ENCODE measurements at regions not wholly inside any gene's neighbourhood (a gene's known extent, or its start where the extent isn't known, plus 50 kb on each side); places are given as distances from the start of the nearest gene placed in this dataset.

GRCh38 chr19:31110336-31110735 lies 238.9 kb downstream of the TSHZ3 start:
- DNase-seq (ENCODE audit: low spot score in 2 of 2) = no peak
- Mint-ChIP-seq H3K36me3 (no peaks in the 10 kb centered on the region), H3K9me3 (no peaks in the 10 kb centered on the region), H3K27ac (peak overlapping the region in 1 of 2 donors; percentile 84)
- ATAC-seq = no peak

DNA sequence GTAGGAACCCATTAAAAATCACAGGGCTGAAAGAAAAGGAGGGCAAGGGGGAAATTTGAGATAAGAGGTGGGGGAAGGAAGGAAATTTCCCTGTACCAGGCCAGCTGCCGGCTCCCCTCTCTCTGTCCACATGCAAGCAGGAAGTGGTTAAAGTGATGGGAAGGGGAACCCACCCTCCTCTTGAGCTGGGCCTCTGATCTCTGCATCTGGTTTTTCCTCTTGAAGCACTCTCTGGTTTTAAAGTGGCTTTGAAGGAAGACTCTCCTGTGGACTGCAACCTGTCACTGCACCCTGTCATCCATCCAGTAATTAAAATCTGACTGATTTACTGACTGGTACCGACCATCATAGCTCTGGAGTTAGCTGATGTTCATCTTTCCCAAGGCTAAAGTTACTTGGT lies 239.6 kb downstream of the TSHZ3 start:
- Mint-ChIP-seq H3K27ac (peak overlapping the region in 1 of 2 donors; percentile 83), H3K9me3 (no peaks in the 10 kb centered on the region), H3K36me3 (no peaks in the 10 kb centered on the region)
- DNase-seq (ENCODE audit: low spot score in 2 of 2) (no peak), ATAC-seq (peak in 1 of 2 donors; percentile 48)

DNA sequence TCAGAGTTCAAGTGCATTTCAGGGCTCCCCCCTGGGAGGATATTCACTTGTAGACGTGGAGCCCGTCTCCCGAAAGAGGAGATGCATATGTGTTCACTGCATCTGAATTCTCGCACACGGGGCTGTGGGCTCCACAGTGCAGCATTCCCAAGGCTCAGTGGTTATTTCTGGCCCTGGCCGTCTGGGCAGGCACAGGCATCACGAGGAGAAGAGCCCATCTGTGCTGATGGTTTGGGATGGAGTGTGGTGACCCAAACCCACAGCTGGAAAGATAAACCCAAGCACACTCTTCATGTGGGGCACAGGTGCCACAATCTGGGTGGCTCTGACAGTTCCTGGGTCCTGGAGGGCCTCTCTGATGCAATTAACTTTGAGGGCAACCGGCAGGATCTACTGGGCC lies 242.1 kb downstream of the TSHZ3 start:
- no peak for ATAC-seq
- Mint-ChIP-seq H3K9me3 (no peaks in the 10 kb centered on the region), H3K27ac (no peak overlapping the region), H3K36me3 (no peaks in the 10 kb centered on the region)
- DNase-seq (ENCODE audit: low spot score in 2 of 2) = no peak

- DNase-seq (ENCODE audit: low spot score in 2 of 2) (no peak), ATAC-seq (no peak)
- Mint-ChIP-seq H3K27ac (no peak overlapping the region), H3K36me3 (no peaks in the 10 kb centered on the region), H3K9me3 (no peaks in the 10 kb centered on the region)
These were observed 243.5 kb downstream of the TSHZ3 start for GRCh38 chr19:31105761-31106160.

DNA sequence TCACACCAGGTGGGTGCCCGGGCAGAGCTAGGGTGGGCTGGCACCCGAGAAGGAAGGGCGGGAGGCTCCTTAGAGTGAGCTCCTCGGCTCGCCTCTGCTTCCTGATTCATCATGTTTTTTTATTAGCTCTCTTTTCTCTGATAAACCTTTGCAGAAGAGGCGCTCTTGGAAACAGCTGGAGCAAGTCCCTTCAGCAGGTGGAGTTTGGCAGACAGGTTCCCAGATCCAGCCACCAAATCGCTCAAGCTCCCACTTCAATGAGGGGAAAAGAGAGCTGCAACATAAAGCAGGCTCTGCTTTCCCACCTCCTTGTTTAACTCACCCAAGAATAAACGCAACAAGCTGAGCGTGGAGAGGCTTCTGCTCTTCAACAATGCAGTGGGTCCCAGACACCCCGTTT lies 244.8 kb downstream of the TSHZ3 start:
- no peaks in the 10 kb centered on the region for H3K36me3 Mint-ChIP-seq
- DNase-seq (ENCODE audit: low spot score in 2 of 2) = no peak
- ATAC-seq = no peak
- H3K27ac Mint-ChIP-seq = no peak overlapping the region
- H3K9me3 Mint-ChIP-seq = no peaks in the 10 kb centered on the region

DNA sequence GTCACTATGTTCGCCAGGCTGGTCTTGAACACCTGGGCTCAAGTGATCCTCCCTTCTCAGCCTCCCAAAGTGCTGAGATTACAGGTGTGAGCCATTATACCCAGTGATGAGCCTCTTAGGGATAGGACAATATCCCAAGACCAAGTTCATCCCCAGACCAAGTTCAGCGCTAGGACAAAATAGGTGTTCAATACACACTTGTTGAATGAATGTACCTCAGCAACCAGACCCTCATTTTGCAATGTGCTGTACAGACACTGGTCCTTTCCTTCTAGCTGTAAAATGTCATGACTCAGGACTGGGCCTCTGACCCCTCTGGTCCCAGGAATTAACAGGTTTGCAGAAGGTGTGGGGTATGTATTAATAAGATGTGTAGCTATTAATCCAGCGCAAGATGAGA lies 246.0 kb downstream of the TSHZ3 start:
- DNase-seq (ENCODE audit: low spot score in 2 of 2) (no peak), ATAC-seq (no peak)
- Mint-ChIP-seq H3K27ac (no peak overlapping the region), H3K9me3 (no peaks in the 10 kb centered on the region), H3K36me3 (no peaks in the 10 kb centered on the region)

DNA sequence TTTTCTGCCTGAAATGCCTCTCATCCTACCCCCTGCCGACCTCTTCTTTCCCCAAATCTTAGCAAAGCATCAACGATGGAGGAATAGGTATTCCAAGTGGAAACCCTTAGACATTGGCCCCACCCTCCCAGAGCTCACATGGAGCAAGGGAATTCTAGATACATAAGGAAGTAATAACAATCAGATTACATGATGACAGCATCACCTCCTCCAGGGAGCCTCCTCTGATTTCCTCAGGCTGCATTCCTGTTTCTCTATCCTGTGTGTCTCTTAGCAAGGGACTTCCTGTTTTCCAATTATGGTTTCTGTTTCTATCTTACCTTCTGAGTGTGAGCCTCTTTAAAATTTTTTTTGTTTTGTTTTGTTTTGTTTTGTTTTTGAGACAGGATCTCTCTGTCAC lies 246.6 kb downstream of the TSHZ3 start:
- H3K9me3 Mint-ChIP-seq = no peaks in the 10 kb centered on the region
- H3K27ac Mint-ChIP-seq = no peak overlapping the region
- ATAC-seq = no peak
- no peaks in the 10 kb centered on the region for H3K36me3 Mint-ChIP-seq
- no peak for DNase-seq (ENCODE audit: low spot score in 2 of 2)

- ATAC-seq (no peak), DNase-seq (ENCODE audit: low spot score in 2 of 2) (no peak)
- no peaks in the 10 kb centered on the region for H3K36me3 Mint-ChIP-seq
- no peaks in the 10 kb centered on the region for H3K9me3 Mint-ChIP-seq
- no peak overlapping the region for H3K27ac Mint-ChIP-seq
These were observed 248.3 kb downstream of the TSHZ3 start for GRCh38 chr19:31100981-31101380.

DNA sequence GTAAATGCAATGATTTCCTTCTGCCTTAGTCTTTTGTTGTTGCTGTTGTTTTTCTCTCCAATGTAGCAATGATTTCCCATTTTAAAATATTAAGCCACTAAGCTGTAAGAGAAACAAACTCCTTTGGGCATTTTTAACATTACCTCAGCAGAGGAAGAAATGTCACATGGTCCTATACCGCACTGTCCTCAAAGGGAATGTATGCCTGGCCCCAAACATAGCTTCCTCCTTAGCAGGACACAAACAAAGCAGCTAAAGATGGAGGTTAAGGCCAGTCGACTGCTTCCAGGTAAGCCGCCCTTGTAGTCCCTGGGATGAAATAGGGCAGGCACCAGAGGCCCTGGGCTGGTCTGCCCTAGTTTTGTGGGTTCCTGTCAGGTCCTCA lies 249.0 kb downstream of the TSHZ3 start:
- DNase-seq (ENCODE audit: low spot score in 2 of 2) (no peak), ATAC-seq (no peak)
- no peak overlapping the region for H3K27ac Mint-ChIP-seq
- no peaks in the 10 kb centered on the region for H3K36me3 Mint-ChIP-seq
- no peaks in the 10 kb centered on the region for H3K9me3 Mint-ChIP-seq

DNA sequence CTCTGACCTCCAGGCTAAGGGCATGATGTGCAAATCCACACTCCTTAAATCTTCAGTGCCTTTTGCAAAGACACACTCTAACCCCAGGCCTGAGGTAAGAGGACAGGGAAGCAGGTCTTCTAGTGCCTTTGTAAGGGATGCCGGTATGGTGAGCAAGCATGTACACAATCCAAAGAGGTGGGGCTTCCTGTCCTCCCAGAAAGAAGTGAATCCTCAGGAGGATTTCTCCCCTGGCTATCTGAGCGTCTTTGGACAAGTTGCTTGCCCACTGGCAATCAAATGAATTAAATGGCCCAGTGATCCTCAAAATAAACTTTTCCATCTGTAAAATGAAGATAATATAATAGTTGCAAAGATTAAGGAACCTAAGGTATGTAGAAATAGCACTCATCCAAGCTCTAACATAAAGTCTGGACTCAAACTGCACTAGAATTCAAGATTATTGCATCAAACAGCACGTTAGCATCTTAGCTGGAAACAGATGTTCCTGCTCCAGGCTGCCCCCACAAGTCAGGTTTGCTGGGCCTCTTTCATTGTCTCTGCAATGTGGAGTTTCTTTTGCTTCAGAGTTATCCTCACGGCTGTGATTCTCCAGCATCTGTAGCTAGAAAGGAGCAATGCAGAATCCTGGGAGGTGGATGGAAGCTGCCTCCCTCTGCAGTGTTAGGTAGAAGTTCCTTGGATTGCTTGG lies 249.6 kb downstream of the TSHZ3 start:
- ATAC-seq = no peak
- Mint-ChIP-seq H3K36me3 (no peaks in the 10 kb centered on the region), H3K9me3 (no peaks in the 10 kb centered on the region), H3K27ac (no peak overlapping the region)
- DNase-seq (ENCODE audit: low spot score in 2 of 2) = no peak

DNA sequence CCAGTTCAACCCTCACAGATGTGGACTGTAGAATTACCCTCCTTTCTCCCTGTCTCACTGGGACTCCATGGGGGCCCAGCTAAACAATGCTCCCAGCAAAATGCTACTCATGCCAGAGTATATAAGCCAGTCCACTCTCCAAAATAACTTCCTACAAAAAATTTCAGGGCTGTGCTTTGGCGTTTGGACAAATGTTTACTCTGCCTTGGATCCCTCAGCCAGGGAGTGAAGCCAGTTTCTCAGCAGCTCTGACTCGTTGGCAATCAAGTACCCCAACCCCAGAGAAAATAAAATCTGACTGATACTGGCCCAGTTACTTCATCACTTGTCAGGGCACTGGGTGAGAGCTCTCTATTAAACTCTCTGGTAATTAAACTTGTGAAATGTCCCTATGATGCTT lies 250.4 kb downstream of the TSHZ3 start:
- ATAC-seq (no peak), DNase-seq (ENCODE audit: low spot score in 2 of 2) (no peak)
- no peak overlapping the region for H3K27ac Mint-ChIP-seq
- H3K9me3 Mint-ChIP-seq = no peaks in the 10 kb centered on the region
- H3K36me3 Mint-ChIP-seq = no peaks in the 10 kb centered on the region

DNA sequence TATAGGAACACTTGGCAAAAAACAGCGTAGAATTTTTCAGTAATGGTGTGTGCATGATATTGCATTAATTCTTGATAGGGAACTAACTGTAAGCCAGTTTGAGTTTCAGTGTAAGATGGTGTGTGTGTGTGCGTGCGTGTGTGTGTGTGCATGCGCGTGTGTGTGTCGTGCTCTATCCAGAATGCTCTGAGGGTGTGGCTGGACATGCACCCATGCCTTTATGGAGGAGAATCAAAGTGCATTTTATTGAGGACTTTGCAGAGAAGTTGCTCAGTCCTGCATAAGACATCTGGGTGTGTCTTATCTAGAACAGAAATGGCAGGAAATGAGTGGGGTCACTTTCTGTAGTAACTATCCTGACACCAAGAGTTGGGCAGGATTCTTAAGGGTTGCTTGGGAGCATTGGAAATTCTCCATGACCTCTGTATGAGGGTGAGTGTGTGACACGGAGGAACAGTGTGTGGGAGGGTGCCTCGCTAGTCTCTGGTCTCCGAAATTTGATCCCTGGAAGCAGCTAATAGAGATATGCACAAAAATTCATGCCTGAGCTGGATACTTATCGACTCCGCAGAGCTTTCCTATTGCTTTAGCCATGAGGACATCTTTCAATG lies 252.2 kb downstream of the TSHZ3 start:
- DNase-seq (ENCODE audit: low spot score in 2 of 2) (no peak), ATAC-seq (no peak)
- H3K27ac Mint-ChIP-seq = no peak overlapping the region
- no peaks in the 10 kb centered on the region for H3K9me3 Mint-ChIP-seq
- no peaks in the 10 kb centered on the region for H3K36me3 Mint-ChIP-seq

DNA sequence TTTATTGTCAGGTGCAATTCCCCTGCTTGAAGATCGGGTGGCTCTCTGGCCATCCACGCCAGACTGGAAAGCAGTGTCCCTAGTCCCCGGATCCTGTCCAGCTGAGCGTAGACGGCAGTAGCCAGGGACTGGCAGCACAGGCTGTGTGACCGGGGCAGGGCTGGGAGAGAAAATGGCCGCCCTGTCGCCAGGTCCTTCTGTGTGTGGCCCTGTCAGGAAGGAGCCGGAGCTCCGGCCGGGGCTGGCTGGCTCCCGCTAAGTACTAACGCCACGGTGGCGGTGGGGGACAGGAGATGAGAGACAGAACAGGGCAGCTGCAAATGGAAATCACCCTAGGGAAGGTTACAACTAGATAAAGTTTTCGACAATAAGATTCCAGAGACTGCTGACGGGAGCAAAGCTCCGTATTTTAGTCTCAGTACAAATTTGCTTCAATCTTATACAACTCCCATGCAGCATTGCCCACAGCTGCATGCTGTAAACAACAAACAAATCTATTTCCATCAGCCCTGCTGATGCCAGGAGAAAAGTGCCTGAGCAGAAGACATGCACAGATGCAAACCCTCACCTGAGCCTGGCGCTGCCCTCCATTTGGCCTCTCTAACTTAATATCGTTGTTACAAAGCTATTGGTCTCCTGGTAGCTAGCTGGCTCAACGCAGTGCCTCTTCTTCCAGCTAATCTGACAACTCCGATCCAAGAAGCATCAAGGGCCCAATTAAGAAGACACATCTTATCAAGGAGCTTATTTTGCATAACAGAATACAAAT lies 253.0 kb downstream of the TSHZ3 start:
- H3K9me3 Mint-ChIP-seq = no peaks in the 10 kb centered on the region
- H3K27ac Mint-ChIP-seq = no peak overlapping the region
- DNase-seq (ENCODE audit: low spot score in 2 of 2) (no peak), ATAC-seq (no peak)
- no peaks in the 10 kb centered on the region for H3K36me3 Mint-ChIP-seq

DNA sequence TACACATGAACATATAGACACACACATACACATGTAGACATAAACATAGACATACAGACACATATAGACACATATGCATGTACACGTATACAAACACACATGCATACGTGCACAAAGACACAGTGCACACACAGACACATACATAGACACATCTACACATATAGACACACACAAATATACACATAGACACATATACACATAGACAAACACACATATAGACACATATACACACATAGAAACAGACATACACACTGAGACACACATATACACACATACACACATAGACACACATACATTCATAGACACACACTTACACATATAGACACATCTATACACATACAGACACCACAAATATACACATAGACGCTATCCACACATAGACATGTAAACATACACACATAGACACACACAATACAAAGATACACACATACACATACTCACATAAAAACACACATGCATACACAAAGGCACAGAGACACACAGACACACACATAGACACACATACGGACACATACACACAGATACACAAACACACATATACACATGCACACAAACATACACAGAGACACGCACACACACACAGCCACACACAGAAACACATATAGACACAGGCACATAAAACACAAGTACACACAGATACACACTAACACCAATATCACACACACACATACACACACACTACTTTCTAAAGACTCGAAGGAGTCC lies 254.0 kb downstream of the TSHZ3 start:
- ATAC-seq (no peak), DNase-seq (ENCODE audit: low spot score in 2 of 2) (no peak)
- H3K9me3 Mint-ChIP-seq = no peaks in the 10 kb centered on the region
- no peaks in the 10 kb centered on the region for H3K36me3 Mint-ChIP-seq
- H3K27ac Mint-ChIP-seq = no peak overlapping the region

DNA sequence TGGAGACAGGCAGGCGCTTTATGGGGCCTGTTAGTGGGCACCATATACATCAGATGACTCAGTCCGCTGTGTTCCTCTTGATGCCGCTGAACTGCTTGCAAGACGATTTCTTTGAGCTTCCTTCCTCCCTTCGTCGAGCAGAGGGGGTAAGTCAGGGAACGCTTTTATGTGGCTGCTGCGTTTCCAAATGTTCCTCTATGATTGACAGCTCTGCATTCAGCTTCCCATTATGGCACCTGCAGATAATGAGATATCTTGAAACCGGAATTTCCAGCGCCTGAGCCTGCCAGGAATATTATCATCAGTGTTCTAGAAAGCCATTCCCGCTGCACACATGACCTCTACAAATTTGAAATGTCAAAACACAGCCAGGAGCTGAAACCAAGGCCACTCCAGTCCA lies 257.0 kb downstream of the TSHZ3 start:
- DNase-seq (ENCODE audit: low spot score in 2 of 2) (no peak), ATAC-seq (no peak)
- H3K9me3 Mint-ChIP-seq = no peaks in the 10 kb centered on the region

DNA sequence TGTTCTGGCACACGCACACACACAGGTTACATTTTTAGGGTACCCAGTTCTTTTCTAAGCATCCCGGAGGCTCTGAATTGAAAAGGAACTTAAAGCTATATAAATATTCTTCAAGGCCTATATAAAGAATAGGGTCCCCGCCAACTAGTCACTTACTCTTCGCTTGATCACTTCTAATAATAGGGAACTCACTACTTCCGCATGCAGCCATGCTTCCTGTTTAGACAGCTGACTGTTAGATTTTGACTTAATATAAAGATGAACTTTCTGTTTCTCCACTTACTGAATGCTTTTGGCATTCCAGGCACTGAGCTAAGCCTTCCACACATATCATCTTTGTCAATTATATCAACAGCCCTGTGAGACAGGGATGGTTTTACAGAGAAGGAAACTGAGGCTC lies 259.6 kb downstream of the TSHZ3 start:
- DNase-seq (ENCODE audit: low spot score in 2 of 2) (no peak), ATAC-seq (no peak)
- Mint-ChIP-seq H3K9me3 (no peaks in the 10 kb centered on the region), H3K27ac (no peak overlapping the region), H3K36me3 (no peaks in the 10 kb centered on the region)

More for the DNA sequence above, 257.0 kb downstream of the TSHZ3 start:
- H3K36me3 Mint-ChIP-seq = no peaks in the 10 kb centered on the region
- H3K27ac Mint-ChIP-seq = no peak overlapping the region

DNA sequence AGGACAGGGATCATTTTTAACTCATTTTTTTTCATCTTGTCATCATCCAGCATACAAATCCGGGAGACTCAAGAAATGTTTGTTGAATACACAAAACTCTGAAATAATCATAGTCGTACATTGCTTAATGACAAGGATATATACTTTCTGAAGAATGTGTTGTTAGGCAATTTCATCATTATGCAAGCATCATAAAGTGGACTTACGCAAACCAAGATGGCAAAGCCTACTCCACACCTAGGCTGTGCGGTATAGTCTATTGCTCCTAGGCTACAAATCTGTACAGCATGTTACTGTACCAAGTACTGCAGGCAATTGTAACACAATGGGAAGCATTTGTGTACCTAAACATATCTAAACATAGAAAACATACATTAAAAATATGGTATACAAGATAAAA lies 264.1 kb downstream of the TSHZ3 start:
- Mint-ChIP-seq H3K9me3 (peaks cover 3 to 5% of the 10 kb centered on the region in 2 donors), H3K27ac (no peak overlapping the region), H3K36me3 (no peaks in the 10 kb centered on the region)
- no peak for ATAC-seq
- DNase-seq (ENCODE audit: low spot score in 2 of 2) = no peak
